GM19043 (cell line): ENCODE measurements at regions not wholly inside any gene's neighbourhood (a gene's known extent, or its start where the extent isn't known, plus 50 kb on each side); places are given as distances from the start of the nearest gene placed in this dataset.
"Not testable (repeated sequence)": the region's sequence is repeated elsewhere in the genome, so short reads cannot be mapped to it uniquely, and the experiment has no call there.

Experiments
- ATAC-seq: cut with Tn5 transposase; IDR thresholded peaks from one replicate; pipeline ENCODE4 v1.9.1; 2021; ENCODE audit warnings: low read depth; ENCODE audit not compliant: unreplicated experiment

DNA sequence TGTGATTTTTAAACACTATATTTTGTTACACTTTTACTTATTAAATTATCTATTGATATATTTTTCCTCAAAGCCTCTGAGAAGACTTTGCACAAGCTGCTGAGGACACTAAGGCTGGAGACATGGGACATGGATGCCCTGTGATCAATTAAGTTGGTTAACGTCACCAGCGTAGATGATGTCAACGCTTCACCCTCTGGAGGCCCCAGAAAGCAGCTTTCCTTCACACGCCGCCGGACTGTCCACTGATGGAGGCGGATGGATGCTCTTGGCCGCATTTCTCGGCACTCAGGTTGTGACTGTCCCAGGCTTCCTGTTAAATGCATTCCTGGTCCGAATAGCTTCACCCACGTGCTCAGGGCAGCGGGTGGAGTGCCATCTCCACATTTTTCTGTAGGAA is 247.5 kb downstream of the VAPA start:
- ATAC-seq: no peak

DNA sequence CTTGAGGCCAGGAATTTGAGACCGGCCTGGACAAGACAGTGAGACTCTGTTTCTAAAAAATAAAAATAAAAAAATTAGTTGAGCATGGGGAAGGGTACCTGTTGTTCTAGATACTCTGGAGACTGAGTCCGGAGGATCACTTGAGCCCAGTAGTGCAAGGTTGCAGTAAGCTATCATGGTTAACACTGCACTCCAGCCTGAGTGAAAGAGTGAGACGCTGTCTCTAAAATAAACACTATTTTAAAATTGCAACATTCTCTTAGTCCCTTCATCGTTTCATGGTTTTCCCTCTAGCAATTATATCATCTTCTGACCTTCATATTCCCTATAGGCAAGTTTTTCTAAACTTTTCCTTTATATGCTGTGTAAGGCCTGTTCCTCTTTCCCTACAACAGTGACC is 248.5 kb downstream of the VAPA start:
- ATAC-seq: no peak

DNA sequence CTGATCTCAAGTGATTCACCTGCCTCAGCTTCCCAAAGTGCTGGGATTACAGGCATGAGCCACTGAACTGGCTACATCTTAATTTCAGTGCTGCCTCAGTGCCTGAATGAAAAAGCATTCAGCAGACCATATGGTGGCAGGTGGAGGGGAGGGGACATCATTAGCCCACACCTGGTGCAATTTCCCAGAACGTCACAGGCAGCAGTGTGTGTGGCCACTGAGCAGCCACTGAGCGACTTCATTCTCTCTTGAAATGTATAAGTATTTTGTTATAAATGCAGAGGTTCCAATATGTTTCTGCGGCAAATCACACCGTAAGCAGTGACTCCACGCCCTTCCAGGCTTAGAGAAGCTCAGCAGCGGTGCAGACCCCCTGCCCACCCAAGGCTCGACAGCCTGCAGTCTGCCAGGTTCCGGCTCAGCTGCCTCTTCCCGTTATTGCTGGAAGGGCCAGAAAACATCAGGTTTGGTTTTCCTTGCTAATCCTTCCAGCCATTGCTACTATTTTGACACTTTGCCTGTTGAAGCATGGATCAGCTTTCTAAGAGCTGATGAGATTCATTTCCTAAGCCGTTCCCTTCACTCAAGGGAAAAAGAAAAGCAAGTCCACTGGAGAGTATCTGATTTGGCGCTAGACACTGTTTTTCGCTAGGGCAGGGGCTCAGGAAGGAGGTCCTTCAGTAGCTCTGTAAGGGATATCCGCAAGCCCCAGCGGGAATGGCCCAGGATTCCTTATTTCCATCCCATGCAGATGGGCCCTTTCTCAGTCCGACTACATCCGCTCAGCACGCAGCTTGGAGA is 250.7 kb downstream of the VAPA start:
- no peak for ATAC-seq

DNA sequence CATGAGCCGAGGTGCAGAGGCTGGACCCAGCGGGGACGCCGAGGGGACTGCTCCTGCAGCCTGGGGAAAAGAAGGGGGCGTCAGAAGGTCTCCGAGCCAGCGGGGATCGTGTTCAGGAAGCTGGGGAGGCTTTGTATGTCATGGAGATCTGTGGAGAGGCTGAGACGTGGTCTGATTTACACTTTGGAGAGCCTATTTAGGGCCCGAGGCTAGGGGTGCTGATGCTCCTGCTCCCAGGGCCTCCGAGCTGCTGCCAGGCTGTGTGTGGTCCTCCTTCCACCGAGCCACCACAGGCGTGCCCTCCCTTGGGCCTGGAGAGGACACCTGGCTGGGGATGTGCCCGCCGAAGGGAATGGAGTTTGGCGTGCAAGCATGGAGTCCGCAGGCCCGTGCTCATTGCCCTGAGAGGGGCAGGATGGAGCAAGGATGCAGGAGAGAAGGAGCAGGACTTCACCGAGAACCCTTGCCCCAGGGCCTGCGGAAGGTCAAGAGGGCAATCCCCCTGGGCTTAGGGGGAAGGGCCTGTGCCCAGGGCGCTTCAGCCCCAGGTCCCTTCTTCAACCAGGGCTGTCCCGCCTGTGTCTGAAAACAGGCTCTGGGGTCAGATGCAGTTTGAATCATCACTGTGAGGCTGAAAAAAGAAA is 252.5 kb downstream of the VAPA start:
- no peak for ATAC-seq

DNA sequence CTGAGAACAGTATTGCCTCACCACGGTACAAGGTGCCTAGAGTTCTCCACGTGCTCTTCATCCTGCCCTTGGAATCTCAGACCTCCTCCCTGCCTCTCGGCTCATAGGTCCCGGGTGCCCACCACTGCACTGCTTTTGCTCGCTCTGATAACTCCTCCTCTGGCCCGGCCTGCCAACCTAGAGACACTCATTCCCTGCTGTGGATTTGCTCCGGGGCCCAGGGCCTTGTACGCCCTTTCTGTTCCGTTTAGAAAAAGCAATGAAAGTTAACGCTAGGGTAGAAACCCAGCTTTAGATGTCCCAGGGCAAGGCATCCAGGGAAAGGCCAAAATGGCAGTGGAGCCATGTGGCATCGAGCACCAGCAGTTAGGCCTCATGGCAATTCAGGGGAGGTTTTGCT is 253.9 kb downstream of the VAPA start:
- ATAC-seq: no peak

DNA sequence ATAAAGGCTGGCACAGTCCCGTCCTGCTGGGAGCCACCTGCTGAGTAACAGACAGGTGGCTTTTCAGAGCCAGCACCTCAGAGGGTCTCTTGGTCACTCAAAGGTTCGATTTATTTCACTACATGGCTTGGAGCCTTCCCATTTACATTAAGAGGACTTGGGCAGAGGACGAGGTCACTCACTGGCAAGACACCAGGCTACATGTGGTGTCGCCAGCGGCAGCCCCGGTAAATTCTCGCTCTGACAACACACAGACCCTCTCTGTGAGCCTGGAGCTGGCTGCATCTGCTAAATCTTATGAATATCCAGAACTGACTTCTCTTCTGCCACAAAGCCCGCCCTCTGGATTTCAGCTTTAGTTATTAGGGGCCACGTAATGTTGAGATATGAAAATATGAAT is 254.7 kb downstream of the VAPA start:
- no peak for ATAC-seq

DNA sequence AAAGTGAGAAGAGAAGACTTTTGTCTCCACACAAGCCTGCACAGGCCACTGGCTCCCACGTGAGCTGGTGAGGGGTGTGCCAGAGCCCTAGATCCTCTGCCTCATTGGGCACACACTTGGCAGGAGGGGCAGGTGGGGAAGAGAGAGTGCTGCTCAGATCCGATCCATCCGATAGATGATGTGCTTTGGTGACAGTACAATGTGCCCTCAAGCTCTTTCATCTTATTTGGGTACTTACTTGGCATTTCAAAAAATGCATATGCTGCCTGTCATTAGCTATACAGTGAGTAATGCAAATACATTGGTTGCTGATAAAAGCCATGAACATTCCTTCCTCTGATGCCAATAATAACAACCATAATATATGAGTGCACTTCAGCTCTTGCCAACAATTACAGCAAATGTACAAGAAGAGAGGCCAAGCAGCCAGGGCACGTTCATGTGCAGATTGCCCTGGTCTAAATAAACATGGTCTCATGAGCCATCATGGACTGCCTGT is 255.3 kb downstream of the VAPA start:
- ATAC-seq: no peak

DNA sequence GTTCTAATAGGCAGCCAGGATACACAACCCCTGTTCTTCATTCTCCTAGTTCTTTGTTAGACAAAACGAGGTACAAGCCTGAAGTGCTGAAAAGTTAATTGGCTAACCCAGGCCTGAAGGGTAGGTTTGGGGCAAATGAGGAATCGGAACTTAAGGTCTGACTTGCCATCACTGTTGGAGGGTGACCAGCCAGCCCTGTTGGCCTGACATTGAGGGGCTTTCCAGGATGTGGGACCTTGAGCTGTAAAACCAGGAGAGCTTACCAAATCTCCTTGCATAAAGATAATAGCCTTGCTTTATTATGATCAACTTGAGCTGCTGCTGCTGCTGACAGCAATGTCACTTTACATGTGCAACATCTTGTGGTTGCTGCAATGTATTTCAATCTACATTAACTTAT is 256.0 kb downstream of the VAPA start:
- ATAC-seq: no peak

DNA sequence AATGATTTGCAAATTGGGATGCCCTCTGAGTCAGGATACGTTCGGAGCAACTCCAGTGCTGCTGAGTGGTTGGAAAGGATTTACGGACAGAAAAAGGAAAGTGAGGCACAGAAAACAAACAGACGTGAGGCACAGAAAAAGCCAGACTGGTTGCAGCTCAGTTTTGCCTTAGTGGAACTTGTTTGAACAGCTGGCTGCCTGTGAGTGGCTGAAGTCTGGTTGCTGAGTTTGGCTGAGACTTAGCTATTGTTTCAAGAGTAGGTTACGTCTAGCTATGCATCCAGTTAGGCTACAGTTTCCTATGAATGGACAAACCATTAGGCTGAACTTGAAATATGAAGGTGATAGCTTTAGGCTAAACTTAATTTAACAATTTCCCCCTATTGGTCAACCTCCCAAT is 256.6 kb downstream of the VAPA start:
- ATAC-seq: no peak

DNA sequence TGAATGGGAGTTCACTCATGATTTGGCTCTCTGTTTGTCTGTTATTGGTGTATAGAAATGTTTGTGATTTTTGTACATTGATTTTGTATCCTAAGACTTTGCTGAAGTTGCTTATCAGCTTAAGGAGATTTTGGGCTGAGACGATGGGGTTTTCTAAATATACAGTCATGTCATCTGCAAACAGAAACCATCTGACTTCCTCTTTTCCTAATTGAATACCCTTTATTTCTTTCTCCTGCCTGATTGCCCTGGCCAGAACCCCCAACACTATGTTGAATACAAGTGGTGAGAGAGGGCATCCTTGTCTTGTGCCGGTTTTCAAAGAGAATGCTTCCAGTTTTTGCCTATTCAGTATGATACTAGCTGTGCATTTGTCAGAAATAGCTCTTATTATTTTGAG is 261.5 kb downstream of the VAPA start:
- not testable (repeated sequence) for ATAC-seq

DNA sequence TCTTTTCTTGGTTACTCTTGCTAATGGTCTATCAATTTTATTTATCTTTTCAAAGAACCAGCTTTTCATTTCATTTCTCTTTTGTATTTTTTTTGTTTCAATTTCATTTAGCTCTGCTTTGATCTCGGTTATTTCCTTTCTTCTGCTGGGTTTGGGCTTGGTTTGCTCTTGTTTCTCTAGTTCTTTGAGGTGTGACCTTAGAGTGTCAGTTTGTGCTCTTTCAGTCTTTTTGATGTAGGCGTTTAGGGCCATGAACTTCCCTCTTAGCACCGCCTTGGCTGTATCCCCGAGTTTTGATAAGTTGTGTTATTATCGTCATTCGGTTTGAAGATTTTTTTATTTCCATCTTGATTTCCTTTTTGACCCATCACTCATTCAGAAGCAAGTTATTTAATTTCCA is 265.5 kb downstream of the VAPA start:
- ATAC-seq: not testable (repeated sequence)

DNA sequence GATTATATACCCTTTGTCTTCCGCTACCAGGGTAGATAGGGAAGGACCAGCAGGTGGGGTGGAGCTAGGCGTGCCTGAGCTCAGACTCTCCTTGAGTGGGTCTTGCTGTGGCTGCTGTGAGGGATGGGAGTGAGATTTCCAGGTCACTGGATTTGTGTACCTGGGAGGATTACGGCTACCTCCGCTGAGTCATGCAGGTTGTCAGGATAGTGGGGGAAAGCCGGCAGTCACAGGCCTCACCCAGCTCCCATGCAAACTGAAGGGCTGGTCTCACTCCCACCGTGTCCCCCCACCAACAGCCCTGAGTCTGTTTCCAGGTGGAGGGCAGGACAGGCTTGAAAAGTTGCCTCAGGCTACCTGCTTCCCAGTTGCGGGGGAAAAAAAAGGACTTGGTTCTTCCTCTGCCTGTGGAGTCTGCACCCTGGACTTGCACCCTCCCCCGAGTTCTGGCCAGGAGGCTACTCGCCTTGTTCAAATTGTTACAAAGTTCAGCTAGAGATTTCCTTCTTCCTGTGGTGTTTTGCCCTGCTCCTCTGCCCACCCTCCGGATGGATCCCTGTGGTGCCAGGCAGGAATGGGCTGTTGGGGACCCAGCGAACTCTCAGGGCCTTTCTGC is 268.3 kb downstream of the VAPA start:
- no peak for ATAC-seq

DNA sequence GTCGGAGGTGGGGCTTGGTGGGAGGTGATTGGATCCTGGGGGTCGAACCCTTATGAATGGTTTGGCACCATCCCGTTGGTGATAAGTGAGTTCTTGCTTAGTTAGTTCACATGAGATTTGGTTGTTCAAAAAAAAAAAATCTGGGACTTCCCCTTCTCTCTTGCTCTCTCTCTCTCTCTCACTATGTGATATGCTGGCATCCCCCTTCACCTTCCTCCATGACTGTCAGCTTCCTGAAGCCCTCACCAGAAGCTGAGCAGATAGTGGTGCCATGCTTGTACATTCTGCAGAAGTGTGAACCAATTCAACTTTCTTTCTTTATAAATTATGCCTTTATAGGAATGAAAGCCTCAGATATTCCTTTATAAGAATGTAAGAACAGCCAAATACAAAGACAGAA is 269.7 kb upstream of the APCDD1 start:
- ATAC-seq: no peak

DNA sequence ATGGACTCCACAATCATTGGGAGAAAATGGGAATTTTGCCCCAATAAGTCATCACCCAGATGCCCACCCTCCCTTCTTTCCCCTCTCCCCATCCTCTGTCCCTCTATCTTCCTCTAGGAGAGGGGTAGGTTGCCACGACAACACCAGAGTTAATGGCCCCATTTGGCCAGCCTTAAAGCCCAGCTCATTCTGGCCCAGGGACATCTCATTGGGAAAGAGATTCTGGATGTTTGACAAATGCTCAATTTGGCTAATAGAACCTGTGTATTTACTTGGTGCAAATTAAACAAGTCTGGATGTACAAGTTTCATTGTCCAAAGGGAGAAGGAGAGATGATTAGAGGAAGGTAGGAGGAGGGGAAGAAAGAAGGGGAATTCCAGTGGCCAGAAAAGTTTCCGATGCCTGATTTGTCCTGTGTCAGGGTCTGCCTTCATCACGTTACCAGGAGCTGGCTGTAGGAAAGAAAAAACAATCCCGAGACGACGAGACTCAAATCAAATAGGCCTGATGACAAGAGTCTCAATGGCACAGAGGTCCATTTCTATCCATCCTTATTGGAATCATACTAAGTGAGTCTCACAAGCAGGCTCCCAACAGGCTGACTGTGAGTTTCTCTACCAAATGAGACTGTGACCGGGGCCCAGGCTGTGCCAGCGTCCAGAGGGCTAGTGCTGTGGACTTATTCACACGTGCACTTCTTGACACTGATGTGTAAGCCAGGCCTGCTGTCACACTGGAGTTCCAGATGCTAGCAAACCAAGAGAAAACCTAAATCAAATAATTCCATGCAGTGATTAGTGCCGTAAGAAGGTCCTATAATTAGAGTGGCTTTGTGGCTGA is 265.2 kb upstream of the APCDD1 start:
- no peak for ATAC-seq

DNA sequence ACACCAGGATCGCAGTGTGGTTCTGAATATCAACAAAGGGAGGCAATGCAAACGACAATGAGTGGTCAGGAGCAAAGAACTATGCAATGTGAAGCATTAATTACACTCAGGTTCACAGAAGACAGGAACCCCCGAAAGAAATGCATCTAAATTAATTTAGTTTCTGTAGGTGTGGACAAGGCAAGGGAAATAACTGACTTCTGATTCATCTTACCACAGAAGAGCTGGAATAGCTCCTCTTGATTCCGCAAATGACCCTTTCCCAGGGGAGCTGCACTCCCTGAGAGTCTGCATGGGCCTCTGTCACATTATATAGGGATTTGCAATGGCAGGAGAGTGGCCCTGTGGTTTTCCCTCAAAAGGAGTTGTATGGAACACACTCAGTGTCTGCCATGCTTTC is 263.9 kb upstream of the APCDD1 start:
- ATAC-seq: no peak

DNA sequence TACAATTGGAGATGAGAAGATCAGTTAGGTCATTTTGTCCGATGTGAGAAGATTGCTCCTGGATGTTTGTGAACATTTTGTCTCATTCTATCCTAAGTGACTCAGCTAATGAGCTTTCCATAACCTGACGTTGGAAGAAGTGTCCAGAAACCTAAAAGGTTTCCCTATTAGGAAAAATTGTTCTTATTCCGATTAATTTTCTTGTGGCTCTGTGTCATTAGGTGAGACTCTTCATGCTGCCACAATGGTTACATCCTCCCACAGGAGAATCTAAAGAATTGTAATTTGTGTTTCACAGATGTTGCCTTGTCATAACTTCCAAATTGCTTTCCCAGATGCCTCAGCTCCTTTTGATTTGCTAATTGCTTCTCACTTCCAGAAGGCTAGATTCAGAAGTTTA is 261.0 kb upstream of the APCDD1 start:
- no peak for ATAC-seq

DNA sequence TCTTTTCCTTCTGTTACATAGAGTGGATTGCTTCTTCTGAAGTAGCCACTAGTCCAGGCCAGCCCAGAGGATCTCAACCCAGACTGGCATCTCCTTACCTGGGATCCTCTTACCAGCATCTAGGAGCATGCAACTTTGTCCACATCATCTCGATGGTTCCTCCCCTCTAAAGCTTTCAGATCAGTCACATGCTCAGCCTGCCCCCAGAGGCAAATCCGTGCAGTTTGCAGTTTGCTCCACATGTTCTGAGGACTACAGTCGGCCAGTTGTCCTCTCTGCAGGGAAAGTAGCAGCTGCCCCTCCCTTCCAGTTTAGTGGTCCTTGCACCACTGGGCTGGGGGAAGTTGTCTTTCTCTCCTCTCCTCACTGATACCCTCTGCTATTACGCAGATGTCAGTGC is 259.8 kb upstream of the APCDD1 start:
- no peak for ATAC-seq

DNA sequence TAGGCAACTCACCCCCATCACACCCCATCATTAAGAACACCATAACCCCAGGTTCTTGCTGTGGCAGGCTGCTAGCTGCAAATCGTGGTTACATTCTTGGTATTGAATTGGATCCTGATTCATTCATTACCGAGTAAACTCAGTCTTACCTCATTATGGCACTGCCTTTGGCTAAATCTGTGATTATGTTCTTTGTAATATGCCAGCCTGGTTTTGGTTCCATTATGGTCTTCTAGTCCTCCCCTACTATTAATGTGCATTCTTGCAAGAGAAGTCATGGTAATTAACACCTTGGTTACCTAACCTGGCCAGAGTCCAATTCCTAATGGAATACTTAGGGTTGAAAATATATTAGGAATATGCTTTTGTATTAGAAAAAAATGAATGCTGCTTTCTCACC is 258.9 kb upstream of the APCDD1 start:
- no peak for ATAC-seq

DNA sequence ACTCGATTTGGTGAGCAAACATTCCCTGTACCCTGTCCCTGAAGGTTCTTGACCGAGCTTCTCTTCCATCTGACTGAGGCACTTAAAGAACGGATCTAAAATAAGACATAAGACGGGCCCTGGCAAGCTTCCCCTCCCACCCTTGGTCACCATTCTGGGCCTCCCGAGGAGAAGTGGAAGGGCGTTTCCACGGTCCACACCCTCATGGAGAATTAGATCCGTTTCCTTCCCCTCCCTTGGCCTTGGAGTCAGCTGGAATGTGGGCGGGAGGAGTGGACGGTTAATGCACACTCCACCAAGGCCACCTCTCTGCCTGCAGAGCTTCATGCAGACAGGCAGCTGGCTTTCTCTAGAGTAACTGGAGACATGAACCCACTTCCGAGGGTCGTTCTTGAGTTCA is 257.3 kb upstream of the APCDD1 start:
- no peak for ATAC-seq

DNA sequence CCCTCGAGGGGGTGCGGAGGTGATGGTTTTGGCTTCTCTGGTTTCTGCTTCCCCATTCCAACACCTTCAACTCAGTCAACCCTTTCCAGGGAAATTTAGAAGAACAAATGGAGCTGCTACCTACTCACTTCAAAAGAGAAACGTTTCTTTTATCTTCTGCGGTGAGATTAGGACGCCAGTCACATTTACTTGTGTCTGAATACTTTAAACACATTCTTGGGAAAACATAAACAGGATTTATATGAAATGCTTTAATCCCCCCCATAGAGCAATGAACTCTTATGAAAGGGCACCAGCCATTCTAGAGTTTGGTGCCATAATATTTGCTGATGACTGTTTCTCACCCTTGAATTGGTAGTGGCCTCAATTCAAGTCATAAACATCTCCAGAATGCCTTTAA is 253.2 kb upstream of the APCDD1 start:
- ATAC-seq: no peak

DNA sequence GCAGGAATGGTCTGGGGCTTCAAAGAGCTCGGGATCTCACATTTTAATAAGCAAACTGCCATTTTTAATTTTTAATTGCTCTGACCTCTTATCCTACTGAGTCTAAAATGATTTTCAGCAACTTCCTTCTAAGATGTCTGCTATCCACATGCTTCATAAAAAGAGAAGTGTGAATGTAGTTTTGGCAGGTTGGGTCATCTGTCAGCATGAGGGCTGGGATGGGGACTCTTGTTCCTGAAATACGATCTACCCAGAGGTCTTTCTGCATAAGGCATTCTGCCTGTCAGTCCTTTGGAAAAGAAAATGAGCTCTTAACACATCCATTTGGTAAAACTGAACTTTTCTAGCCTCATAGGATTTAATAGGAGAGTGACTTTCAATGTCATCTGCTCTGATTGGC is 252.8 kb upstream of the APCDD1 start:
- ATAC-seq: no peak
